ENCODE measurements at regions not wholly inside any gene's neighbourhood (a gene's known extent, or its start where the extent isn't known, plus 50 kb on each side); places are given as distances from the start of the nearest gene placed in this dataset.

DNA sequence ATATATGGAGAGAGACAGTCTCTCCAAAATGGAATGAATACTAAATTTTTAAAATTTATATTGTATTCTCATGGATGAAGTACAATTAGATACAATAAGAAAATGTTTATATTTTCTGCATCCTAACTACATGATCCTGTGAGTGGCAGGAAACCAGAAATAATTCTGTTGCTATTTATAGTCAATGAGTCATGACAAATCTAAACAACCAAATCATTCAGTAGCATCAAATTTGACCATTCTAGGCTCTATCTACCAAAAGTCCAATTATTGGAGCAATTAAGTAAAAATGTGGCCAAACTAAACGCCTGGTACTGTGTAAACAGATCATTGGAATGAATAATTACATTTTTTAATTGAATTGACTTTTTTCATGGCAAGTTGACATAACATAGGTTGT, 959.8 kb downstream of the EPHA7 start:
- Mint-ChIP-seq H3K36me3 (ENCODE audit: insufficient read depth in 1 of 3, low read depth in 3 of 3) (no peaks in the 10 kb centered on the region), H3K27ac (no peak overlapping the region), H3K4me1 (peaks cover 8 to 10% of the 10 kb centered on the region in 2 experiments), H3K4me3 (no peak overlapping the region), H3K27me3 (ENCODE audit: low read depth) (no peaks in the 10 kb centered on the region), H3K9me3 (peaks cover 0 to 2% of the 10 kb centered on the region in 2 experiments; a peak in 2 of 5 replicates)
- H2BK20ac ChIP-seq (ENCODE audit: low read depth, low read length, poor library complexity, severe bottlenecking), result no peak overlapping the region
- H2AFZ ChIP-seq (ENCODE audit: low read length), result no peak overlapping the region
- H3K79me1 ChIP-seq (ENCODE audit: insufficient read depth, low read depth, low read length, poor library complexity, severe bottlenecking), result no peaks in the 10 kb centered on the region
- H3K18ac ChIP-seq (ENCODE audit: insufficient read length, low read depth, low read length), result no peak overlapping the region
- H2BK12ac ChIP-seq (ENCODE audit: insufficient read length, low read depth, low read length), result no peak overlapping the region
- H3K4ac ChIP-seq (ENCODE audit: low read depth, low read length), result no peak overlapping the region
- H4K5ac ChIP-seq (ENCODE audit: insufficient read length, low read depth, low read length), result no peak overlapping the region
- H2BK120ac ChIP-seq (ENCODE audit: low read depth, low read length, poor library complexity, severe bottlenecking), result no peak overlapping the region
- H2BK15ac ChIP-seq (ENCODE audit: low read depth, low read length), result no peak overlapping the region
- H4K91ac ChIP-seq (ENCODE audit: insufficient read length, low read depth, low read length), result no peak overlapping the region
- WGBS (ENCODE audit: extremely low coverage, insufficient read length, low lambda C conversion rate), result no CpG with 5 or more reads among the region's 1 CpG
- H2BK5ac ChIP-seq (ENCODE audit: insufficient read length, low read length), result no peak overlapping the region
- no peak overlapping the region for H3K14ac ChIP-seq (ENCODE audit: insufficient read depth, low read length)
- no peaks in the 10 kb centered on the region for H3K27me3 ChIP-seq (ENCODE audit: insufficient read depth, low read length)
- H3K4me1 ChIP-seq (ENCODE audit: insufficient read depth, low read length), result no peaks in the 10 kb centered on the region
- H3K79me2 ChIP-seq (ENCODE audit: insufficient read depth, low read length), result no peaks in the 10 kb centered on the region
- H3K23ac ChIP-seq (ENCODE audit: insufficient read length, low read depth, low read length), result no peak overlapping the region
- no peak overlapping the region for H3T11ph ChIP-seq (ENCODE audit: low read length)
- no peak for DNase-seq
- no peak overlapping the region for H3K27ac ChIP-seq (ENCODE audit: insufficient read length, low read depth, low read length)
- H3K56ac ChIP-seq (ENCODE audit: insufficient read length, low read depth, low read length), result no peak overlapping the region
- no peaks in the 10 kb centered on the region for H4K20me1 ChIP-seq (ENCODE audit: control insufficient read depth, insufficient read depth, insufficient read length)
- H3K4me2 ChIP-seq (ENCODE audit: insufficient read depth, insufficient read length, low read length), result no peak overlapping the region
- no peaks in the 10 kb centered on the region for H3K9me3 ChIP-seq (ENCODE audit: control insufficient read depth, low read depth, low read length)
- no peak overlapping the region for H2AK5ac ChIP-seq (ENCODE audit: insufficient read length, low read length)
- H3K23me2 ChIP-seq (ENCODE audit: insufficient read length, low read depth, low read length, poor library complexity, severe bottlenecking), result no peaks in the 10 kb centered on the region
- no peak overlapping the region for H3K9ac ChIP-seq (ENCODE audit: extremely low read depth, insufficient read length, low read length)
- H4K8ac ChIP-seq (replicated peaks; ENCODE audit: insufficient read length, low read depth, low read length), result no peak overlapping the region
- TF ChIP-seq, protein P1, sequence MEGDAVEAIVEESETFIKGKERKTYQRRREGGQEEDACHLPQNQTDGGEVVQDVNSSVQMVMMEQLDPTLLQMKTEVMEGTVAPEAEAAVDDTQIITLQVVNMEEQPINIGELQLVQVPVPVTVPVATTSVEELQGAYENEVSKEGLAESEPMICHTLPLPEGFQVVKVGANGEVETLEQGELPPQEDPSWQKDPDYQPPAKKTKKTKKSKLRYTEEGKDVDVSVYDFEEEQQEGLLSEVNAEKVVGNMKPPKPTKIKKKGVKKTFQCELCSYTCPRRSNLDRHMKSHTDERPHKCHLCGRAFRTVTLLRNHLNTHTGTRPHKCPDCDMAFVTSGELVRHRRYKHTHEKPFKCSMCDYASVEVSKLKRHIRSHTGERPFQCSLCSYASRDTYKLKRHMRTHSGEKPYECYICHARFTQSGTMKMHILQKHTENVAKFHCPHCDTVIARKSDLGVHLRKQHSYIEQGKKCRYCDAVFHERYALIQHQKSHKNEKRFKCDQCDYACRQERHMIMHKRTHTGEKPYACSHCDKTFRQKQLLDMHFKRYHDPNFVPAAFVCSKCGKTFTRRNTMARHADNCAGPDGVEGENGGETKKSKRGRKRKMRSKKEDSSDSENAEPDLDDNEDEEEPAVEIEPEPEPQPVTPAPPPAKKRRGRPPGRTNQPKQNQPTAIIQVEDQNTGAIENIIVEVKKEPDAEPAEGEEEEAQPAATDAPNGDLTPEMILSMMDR (conservative IDR thresholded peaks at IDR 0.05), result no peak

Data from H9 (cell line).